ENCODE measurements at regions not wholly inside any gene's neighbourhood (a gene's known extent, or its start where the extent isn't known, plus 50 kb on each side); places are given as distances from the start of the nearest gene placed in this dataset.

DNA sequence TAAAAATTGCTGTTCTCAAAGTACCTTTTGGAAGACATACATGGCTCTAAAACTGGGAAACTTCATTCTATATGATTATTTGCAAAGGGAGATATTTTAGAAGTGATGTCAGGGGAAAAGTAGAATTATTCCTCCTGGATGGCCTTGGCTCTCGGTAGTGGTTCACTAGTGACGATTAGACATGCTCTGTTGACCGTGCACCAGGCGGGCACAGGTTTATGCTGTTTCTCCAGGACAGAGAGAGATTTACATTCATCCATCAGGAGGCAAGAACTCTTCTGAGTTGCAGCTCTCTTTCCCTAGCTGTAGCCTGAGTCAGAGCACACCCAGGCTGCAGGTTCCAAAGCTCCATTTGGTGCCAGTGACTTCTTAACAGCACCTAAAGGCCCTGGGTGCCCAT, 184.9 kb upstream of the WDR11 start:
- TF ChIP-seq, protein P1, sequence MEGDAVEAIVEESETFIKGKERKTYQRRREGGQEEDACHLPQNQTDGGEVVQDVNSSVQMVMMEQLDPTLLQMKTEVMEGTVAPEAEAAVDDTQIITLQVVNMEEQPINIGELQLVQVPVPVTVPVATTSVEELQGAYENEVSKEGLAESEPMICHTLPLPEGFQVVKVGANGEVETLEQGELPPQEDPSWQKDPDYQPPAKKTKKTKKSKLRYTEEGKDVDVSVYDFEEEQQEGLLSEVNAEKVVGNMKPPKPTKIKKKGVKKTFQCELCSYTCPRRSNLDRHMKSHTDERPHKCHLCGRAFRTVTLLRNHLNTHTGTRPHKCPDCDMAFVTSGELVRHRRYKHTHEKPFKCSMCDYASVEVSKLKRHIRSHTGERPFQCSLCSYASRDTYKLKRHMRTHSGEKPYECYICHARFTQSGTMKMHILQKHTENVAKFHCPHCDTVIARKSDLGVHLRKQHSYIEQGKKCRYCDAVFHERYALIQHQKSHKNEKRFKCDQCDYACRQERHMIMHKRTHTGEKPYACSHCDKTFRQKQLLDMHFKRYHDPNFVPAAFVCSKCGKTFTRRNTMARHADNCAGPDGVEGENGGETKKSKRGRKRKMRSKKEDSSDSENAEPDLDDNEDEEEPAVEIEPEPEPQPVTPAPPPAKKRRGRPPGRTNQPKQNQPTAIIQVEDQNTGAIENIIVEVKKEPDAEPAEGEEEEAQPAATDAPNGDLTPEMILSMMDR (IDR thresholded peaks at IDR 0.05) = no peak
- TF ChIP-seq POLR2A (IDR thresholded peaks at IDR 0.05) = no peak

All from esophagus squamous epithelium (tissue), 4 donors.